K562 (cell line): ENCODE measurements at regions not wholly inside any gene's neighbourhood (a gene's known extent, or its start where the extent isn't known, plus 50 kb on each side); places are given as distances from the start of the nearest gene placed in this dataset.

Experiments
- ARID3A ChIP-seq: IDR thresholded peaks from 2 replicates; pipeline ENCODE4 v1.6.1; 2012; ENCODE audit warnings: low read depth, low read length, improper control_type of control experiment, borderline replicate concordance
- IRF1 ChIP-seq: sonication (generic); formaldehyde crosslinking; IDR thresholded peaks from 2 replicates; pipeline ENCODE4 v1.8.0; 2022; ENCODE audit warnings: missing genetic modification reagents, mild to moderate bottlenecking, borderline replicate concordance
- THAP7 ChIP-seq: fragments of 250-450 bp; sonication (Bioruptor Pico); IDR thresholded peaks from 2 replicates; pipeline ENCODE4 v1.5.0; 2021

- TF ChIP-seq IRF1 (no peak), ARID3A (no peak), THAP7 (CRISPR knock-in tag) (no peak)
These were observed 321.3 kb upstream of the LCORL start for GRCh38 chr4:18342847-18343246.
